ENCODE measurements at regions not wholly inside any gene's neighbourhood (a gene's known extent, or its start where the extent isn't known, plus 50 kb on each side); places are given as distances from the start of the nearest gene placed in this dataset.

DNA sequence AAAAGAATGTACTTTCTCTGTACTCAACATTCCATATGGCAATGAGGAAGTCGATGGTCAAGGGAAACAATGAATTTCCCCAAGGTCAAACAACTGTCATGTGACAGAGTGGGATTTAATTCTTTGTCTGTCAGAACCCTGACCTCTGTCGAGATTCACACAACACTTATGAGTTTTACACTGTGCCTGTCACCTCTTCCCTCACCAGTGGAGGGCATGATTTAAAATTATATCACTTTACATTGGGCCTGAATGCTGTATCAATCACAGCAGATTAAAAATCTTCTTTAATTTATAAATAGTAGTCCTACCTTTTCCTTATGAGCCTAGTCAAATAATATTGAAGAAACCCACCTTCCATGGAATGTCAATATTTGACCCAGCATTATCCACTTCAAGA is 276.7 kb downstream of the CDH10 start:
- no peaks in the 10 kb centered on the region for H3K4me1 Mint-ChIP-seq (ENCODE audit: low read depth, unreplicated experiment)
- H3K36me3 ChIP-seq (ENCODE audit: control insufficient read depth, insufficient read depth, low read length): no peaks in the 10 kb centered on the region
- intact Hi-C loops (cut with micrococcal nuclease; ENCODE audit: unreplicated experiment): no loop called here
- BruUV-seq (replicated peaks): no TSS peak
- H3K27me3 Mint-ChIP-seq (ENCODE audit: insufficient read depth, unreplicated experiment): no peaks in the 10 kb centered on the region
- no peaks in the 10 kb centered on the region for H3K27me3 ChIP-seq (replicated peaks; ENCODE audit: control insufficient read depth, insufficient read depth, low read length)
- no peaks in the 10 kb centered on the region for H3K4me1 ChIP-seq
- DNase-seq: no peak
- no peaks in the 10 kb centered on the region for H3K36me3 Mint-ChIP-seq (ENCODE audit: insufficient read depth, unreplicated experiment)
- CTCF ChIA-PET: no interaction called here
- no peaks in the 10 kb centered on the region for H3K9me3 Mint-ChIP-seq (ENCODE audit: unreplicated experiment)
- H3K4me3 ChIP-seq (ENCODE audit: low read depth, low read length): no peak overlapping the region
- POLR2A ChIA-PET: no interaction called here
- peak in 1 of 2 experiments; percentile 36 for TF ChIP-seq CTCF (IDR thresholded peaks at IDR 0.05; ENCODE audit: insufficient read depth in 1 of 2, low read depth in 1 of 2, low read length in 1 of 2, severe bottlenecking in 1 of 2, unreplicated experiment in 1 of 2)
- no peak overlapping the region for H3K4me3 Mint-ChIP-seq (ENCODE audit: unreplicated experiment)
- H3K9me3 ChIP-seq: no peaks in the 10 kb centered on the region
- no peak overlapping the region for H3K27ac Mint-ChIP-seq (ENCODE audit: unreplicated experiment)

GRCh38 chr5:24376210-24376609 is 268.6 kb downstream of the CDH10 start:
- Mint-ChIP-seq H3K9me3 (ENCODE audit: unreplicated experiment) (no peaks in the 10 kb centered on the region), H3K27ac (ENCODE audit: unreplicated experiment) (no peak overlapping the region), H3K36me3 (ENCODE audit: insufficient read depth, unreplicated experiment) (no peaks in the 10 kb centered on the region), H3K27me3 (ENCODE audit: insufficient read depth, unreplicated experiment) (no peaks in the 10 kb centered on the region), H3K4me3 (ENCODE audit: unreplicated experiment) (no peak overlapping the region), H3K4me1 (ENCODE audit: low read depth, unreplicated experiment) (no peaks in the 10 kb centered on the region)
- BruUV-seq (replicated peaks): no TSS peak
- Histone ChIP-seq H3K27me3 (replicated peaks; ENCODE audit: control insufficient read depth, insufficient read depth, low read length) (no peaks in the 10 kb centered on the region), H3K36me3 (ENCODE audit: control insufficient read depth, insufficient read depth, low read length) (no peaks in the 10 kb centered on the region), H3K9me3 (no peaks in the 10 kb centered on the region), H3K4me3 (ENCODE audit: low read depth, low read length) (no peak overlapping the region), H3K4me1 (no peaks in the 10 kb centered on the region)
- ChIA-PET CTCF (no interaction called here), POLR2A (no interaction called here)
- intact Hi-C loops (cut with micrococcal nuclease; ENCODE audit: unreplicated experiment): no loop called here
- DNase-seq: no peak
- no peak for TF ChIP-seq CTCF (IDR thresholded peaks at IDR 0.05; ENCODE audit: insufficient read depth in 1 of 2, low read depth in 1 of 2, low read length in 1 of 2, severe bottlenecking in 1 of 2, unreplicated experiment in 1 of 2)

DNA sequence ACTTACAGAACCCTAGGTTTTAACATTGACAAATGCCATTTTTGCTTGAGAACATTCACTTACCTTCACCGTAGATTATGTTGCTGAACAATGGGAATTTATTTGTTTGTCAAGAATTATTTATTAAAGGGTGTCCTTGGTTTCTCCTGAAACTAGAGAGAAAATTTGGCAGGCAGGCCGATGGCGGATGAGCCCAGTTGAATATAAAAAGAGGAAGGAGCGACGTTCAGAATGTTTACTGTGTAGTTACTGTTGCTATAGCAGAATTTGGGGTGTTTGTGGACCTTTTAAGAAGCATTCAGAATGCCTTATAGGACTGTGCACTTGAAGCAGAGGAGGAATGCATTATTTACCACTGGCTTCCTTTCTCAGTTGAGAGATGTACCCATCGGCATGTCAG is 268.2 kb downstream of the CDH10 start:
- TF ChIP-seq CTCF (IDR thresholded peaks at IDR 0.05; ENCODE audit: insufficient read depth in 1 of 2, low read depth in 1 of 2, low read length in 1 of 2, severe bottlenecking in 1 of 2, unreplicated experiment in 1 of 2): no peak
- DNase-seq: no peak
- Histone ChIP-seq H3K9me3 (no peaks in the 10 kb centered on the region), H3K4me3 (ENCODE audit: low read depth, low read length) (no peak overlapping the region), H3K27me3 (replicated peaks; ENCODE audit: control insufficient read depth, insufficient read depth, low read length) (no peaks in the 10 kb centered on the region), H3K36me3 (ENCODE audit: control insufficient read depth, insufficient read depth, low read length) (no peaks in the 10 kb centered on the region), H3K4me1 (no peaks in the 10 kb centered on the region)
- BruUV-seq (replicated peaks): no TSS peak
- Mint-ChIP-seq H3K27me3 (ENCODE audit: insufficient read depth, unreplicated experiment) (no peaks in the 10 kb centered on the region), H3K27ac (ENCODE audit: unreplicated experiment) (no peak overlapping the region), H3K9me3 (ENCODE audit: unreplicated experiment) (no peaks in the 10 kb centered on the region), H3K4me1 (ENCODE audit: low read depth, unreplicated experiment) (no peaks in the 10 kb centered on the region), H3K4me3 (ENCODE audit: unreplicated experiment) (no peak overlapping the region), H3K36me3 (ENCODE audit: insufficient read depth, unreplicated experiment) (no peaks in the 10 kb centered on the region)
- POLR2A ChIA-PET: no interaction called here
- CTCF ChIA-PET: no interaction called here
- intact Hi-C loops (cut with micrococcal nuclease; ENCODE audit: unreplicated experiment): no loop called here

Measured in Caco-2 (cell line).